Memory B cell (primary cell): ENCODE measurements at regions not wholly inside any gene's neighbourhood (a gene's known extent, or its start where the extent isn't known, plus 50 kb on each side); places are given as distances from the start of the nearest gene placed in this dataset.
"Not testable (repeated sequence)": the region's sequence is repeated elsewhere in the genome, so short reads cannot be mapped to it uniquely, and the experiment has no call there.

ENCODE experiments used
- ATAC-seq: fragments of 150-1000 bp; cut with Tn5 transposase; 2 replicates; pipeline ENCODE4 v1.10.0; 2021; ENCODE audit warnings: low read depth, mild to moderate bottlenecking, moderate library complexity
- DNase-seq, 2 donors: peaks; one replicate each; pipeline ENCODE4 v3.0.0; 2022; ENCODE audit warnings: low spot score in 2 of 2
- H3K27ac Mint-ChIP-seq: one replicate; pipeline ENCODE4 v1.8.0; 2022; ENCODE audit warnings: mild to moderate bottlenecking, moderate library complexity, mixed read lengths
- H3K27me3 Mint-ChIP-seq: one replicate; pipeline ENCODE4 v1.8.0; 2022; ENCODE audit warnings: mixed read lengths
- H3K36me3 Mint-ChIP-seq: one replicate; pipeline ENCODE4 v1.8.0; 2022; ENCODE audit warnings: mild to moderate bottlenecking, mixed read lengths
- H3K4me1 Mint-ChIP-seq: one replicate; pipeline ENCODE4 v1.8.0; 2022; ENCODE audit warnings: mixed read lengths
- H3K4me3 Mint-ChIP-seq: one replicate; pipeline ENCODE4 v1.8.0; 2022; ENCODE audit warnings: mild to moderate bottlenecking, moderate library complexity, mixed read lengths
- H3K9me3 Mint-ChIP-seq: one replicate; pipeline ENCODE4 v1.8.0; 2022; ENCODE audit warnings: mixed read lengths

- no peak for DNase-seq
- H3K27me3 Mint-ChIP-seq: no peaks in the 10 kb centered on the region
- no peak overlapping the region for H3K27ac Mint-ChIP-seq
- peaks cover 19% of the 10 kb centered on the region for H3K36me3 Mint-ChIP-seq
- ATAC-seq: no peak
- H3K4me1 Mint-ChIP-seq: peaks cover 2% of the 10 kb centered on the region
- H3K9me3 Mint-ChIP-seq: peaks cover 1% of the 10 kb centered on the region
- H3K4me3 Mint-ChIP-seq: no peak overlapping the region
Measured at GRCh38 chrX:81348388-81348787, 146.5 kb downstream of the SH3BGRL start.

GRCh38 chrX:81354954-81355353 lies 153.1 kb downstream of the SH3BGRL start:
- ATAC-seq: no peak
- Mint-ChIP-seq H3K27me3 (no peaks in the 10 kb centered on the region), H3K9me3 (peaks cover 3% of the 10 kb centered on the region), H3K27ac (no peak overlapping the region), H3K4me3 (no peak overlapping the region), H3K36me3 (peaks cover 8% of the 10 kb centered on the region), H3K4me1 (peaks cover 6% of the 10 kb centered on the region)
- no peak for DNase-seq

GRCh38 chrX:81355436-81355835 lies 153.5 kb downstream of the SH3BGRL start:
- Mint-ChIP-seq H3K4me1 (peaks cover 6% of the 10 kb centered on the region), H3K4me3 (no peak overlapping the region), H3K9me3 (peaks cover 3% of the 10 kb centered on the region), H3K36me3 (peaks cover 6% of the 10 kb centered on the region), H3K27ac (peak overlapping the region; percentile 31), H3K27me3 (no peaks in the 10 kb centered on the region)
- ATAC-seq (no peak), DNase-seq (no peak)

GRCh38 chrX:81367291-81367690 lies 165.4 kb downstream of the SH3BGRL start:
- no peaks in the 10 kb centered on the region for H3K36me3 Mint-ChIP-seq
- DNase-seq (no peak), ATAC-seq (no peak)
- peaks cover 2% of the 10 kb centered on the region for H3K27me3 Mint-ChIP-seq
- no peaks in the 10 kb centered on the region for H3K4me1 Mint-ChIP-seq
- H3K27ac Mint-ChIP-seq: no peak overlapping the region
- no peaks in the 10 kb centered on the region for H3K9me3 Mint-ChIP-seq
- no peak overlapping the region for H3K4me3 Mint-ChIP-seq

GRCh38 chrX:81377329-81377728 lies 175.4 kb downstream of the SH3BGRL start:
- Mint-ChIP-seq H3K9me3 (no peaks in the 10 kb centered on the region), H3K27ac (no peak overlapping the region)

GRCh38 chrX:81378560-81378959 lies 176.7 kb downstream of the SH3BGRL start:
- Mint-ChIP-seq H3K27ac (no peak overlapping the region), H3K27me3 (peaks cover 3% of the 10 kb centered on the region), H3K4me1 (no peaks in the 10 kb centered on the region), H3K36me3 (no peaks in the 10 kb centered on the region), H3K4me3 (no peak overlapping the region), H3K9me3 (no peaks in the 10 kb centered on the region)
- DNase-seq (no peak), ATAC-seq (no peak)

More at GRCh38 chrX:81377329-81377728, 175.4 kb downstream of the SH3BGRL start:
- Mint-ChIP-seq H3K27me3 (peaks cover 5% of the 10 kb centered on the region), H3K4me1 (no peaks in the 10 kb centered on the region), H3K4me3 (no peak overlapping the region), H3K36me3 (no peaks in the 10 kb centered on the region)
- DNase-seq (no peak), ATAC-seq (no peak)

GRCh38 chrX:81390237-81390636 lies 188.3 kb downstream of the SH3BGRL start:
- no peak for DNase-seq
- H3K27ac Mint-ChIP-seq: no peak overlapping the region
- H3K9me3 Mint-ChIP-seq: peaks cover 2% of the 10 kb centered on the region

GRCh38 chrX:81392396-81392795 lies 190.5 kb downstream of the SH3BGRL start:
- H3K4me3 Mint-ChIP-seq: no peak overlapping the region
- no peak for DNase-seq
- no peak overlapping the region for H3K27ac Mint-ChIP-seq
- no peaks in the 10 kb centered on the region for H3K4me1 Mint-ChIP-seq
- no peaks in the 10 kb centered on the region for H3K27me3 Mint-ChIP-seq
- no peaks in the 10 kb centered on the region for H3K9me3 Mint-ChIP-seq
- ATAC-seq: no peak
- no peaks in the 10 kb centered on the region for H3K36me3 Mint-ChIP-seq

More at GRCh38 chrX:81390237-81390636, 188.3 kb downstream of the SH3BGRL start:
- no peaks in the 10 kb centered on the region for H3K4me1 Mint-ChIP-seq
- H3K36me3 Mint-ChIP-seq: peaks cover 3% of the 10 kb centered on the region
- H3K27me3 Mint-ChIP-seq: no peaks in the 10 kb centered on the region
- H3K4me3 Mint-ChIP-seq: no peak overlapping the region
- no peak for ATAC-seq

- no peak for DNase-seq
- Mint-ChIP-seq H3K4me1 (no peaks in the 10 kb centered on the region), H3K9me3 (peaks cover 2% of the 10 kb centered on the region), H3K27ac (no peak overlapping the region), H3K36me3 (no peaks in the 10 kb centered on the region), H3K27me3 (no peaks in the 10 kb centered on the region), H3K4me3 (no peak overlapping the region)
- no peak for ATAC-seq
Measured at GRCh38 chrX:81405781-81406180, 203.9 kb downstream of the SH3BGRL start.

- no peak for DNase-seq
- ATAC-seq: no peak
- Mint-ChIP-seq H3K4me3 (no peak overlapping the region), H3K9me3 (no peaks in the 10 kb centered on the region), H3K27me3 (no peaks in the 10 kb centered on the region), H3K36me3 (no peaks in the 10 kb centered on the region), H3K27ac (no peak overlapping the region), H3K4me1 (no peaks in the 10 kb centered on the region)
Measured at GRCh38 chrX:81411517-81411916, 209.6 kb downstream of the SH3BGRL start.

GRCh38 chrX:81412428-81412827 lies 210.5 kb downstream of the SH3BGRL start:
- Mint-ChIP-seq H3K9me3 (no peaks in the 10 kb centered on the region), H3K27ac (no peak overlapping the region), H3K4me1 (no peaks in the 10 kb centered on the region), H3K36me3 (no peaks in the 10 kb centered on the region), H3K4me3 (no peak overlapping the region), H3K27me3 (no peaks in the 10 kb centered on the region)
- DNase-seq (no peak), ATAC-seq (no peak)

- H3K4me3 Mint-ChIP-seq, H3K9me3 Mint-ChIP-seq, H3K4me1 Mint-ChIP-seq, H3K36me3 Mint-ChIP-seq, H3K27me3 Mint-ChIP-seq, DNase-seq, H3K27ac Mint-ChIP-seq, ATAC-seq: not testable (repeated sequence)
Measured at GRCh38 chrX:81412857-81413256, 211.0 kb downstream of the SH3BGRL start.

- H3K27me3 Mint-ChIP-seq: no peaks in the 10 kb centered on the region
- H3K27ac Mint-ChIP-seq: no peak overlapping the region
- ATAC-seq (no peak), DNase-seq (no peak)
- no peak overlapping the region for H3K4me3 Mint-ChIP-seq
- H3K36me3 Mint-ChIP-seq: no peaks in the 10 kb centered on the region
- no peaks in the 10 kb centered on the region for H3K9me3 Mint-ChIP-seq
- no peaks in the 10 kb centered on the region for H3K4me1 Mint-ChIP-seq
Measured at GRCh38 chrX:81414630-81415029, 212.7 kb downstream of the SH3BGRL start.
